ENCODE measurements at regions not wholly inside any gene's neighbourhood (a gene's known extent, or its start where the extent isn't known, plus 50 kb on each side); places are given as distances from the start of the nearest gene placed in this dataset.

- Histone ChIP-seq H3K36me3 (no peaks in the 10 kb centered on the region), H3K27me3 (no peaks in the 10 kb centered on the region), H3K4me2 (no peak overlapping the region), H3K4me1 (no peaks in the 10 kb centered on the region), H3K9ac (no peak overlapping the region), H3K27ac (no peak overlapping the region), H3K9me3 (ENCODE audit: low read depth) (no peaks in the 10 kb centered on the region), H3F3A (ENCODE audit: low read depth) (no peaks in the 10 kb centered on the region), H2AFZ (replicated peaks) (no peak overlapping the region), H3K79me2 (ENCODE audit: low read depth) (no peaks in the 10 kb centered on the region), H4K20me1 (ENCODE audit: low read depth) (no peaks in the 10 kb centered on the region), H3K4me3 (no peak overlapping the region)
- H3K4me3 Mint-ChIP-seq: no peak overlapping the region
- H3K9me3 Mint-ChIP-seq: no peaks in the 10 kb centered on the region
- no peak for DNase-seq (ENCODE audit: low spot score)
- no peak for TF ChIP-seq CTCF (IDR thresholded peaks at IDR 0.05)
- TF ChIP-seq EZH2phosphoT487 (IDR thresholded peaks at IDR 0.05): no peak
- no peak for TF ChIP-seq EZH2 (IDR thresholded peaks at IDR 0.05)
- H3K36me3 Mint-ChIP-seq: no peaks in the 10 kb centered on the region
- H3K4me1 Mint-ChIP-seq: no peaks in the 10 kb centered on the region
- no peaks in the 10 kb centered on the region for H3K27me3 Mint-ChIP-seq (ENCODE audit: insufficient read depth, low read depth)
- no peak overlapping the region for H3K27ac Mint-ChIP-seq
Measured at GRCh38 chr6:134544737-134545136, 226.8 kb upstream of the SGK1 start.

- Histone ChIP-seq H3K9ac (no peak overlapping the region), H4K20me1 (ENCODE audit: low read depth) (no peaks in the 10 kb centered on the region), H3K27me3 (no peaks in the 10 kb centered on the region), H3K36me3 (no peaks in the 10 kb centered on the region), H3K9me3 (ENCODE audit: low read depth) (no peaks in the 10 kb centered on the region), H3F3A (ENCODE audit: low read depth) (no peaks in the 10 kb centered on the region), H3K4me2 (no peak overlapping the region), H3K4me3 (no peak overlapping the region), H3K27ac (no peak overlapping the region), H3K4me1 (no peaks in the 10 kb centered on the region), H3K79me2 (ENCODE audit: low read depth) (no peaks in the 10 kb centered on the region), H2AFZ (replicated peaks) (no peak overlapping the region)
- H3K36me3 Mint-ChIP-seq: no peaks in the 10 kb centered on the region
- DNase-seq (ENCODE audit: low spot score): no peak
- no peak overlapping the region for H3K4me3 Mint-ChIP-seq
- TF ChIP-seq EZH2 (IDR thresholded peaks at IDR 0.05) (no peak), CTCF (IDR thresholded peaks at IDR 0.05) (no peak), EZH2phosphoT487 (IDR thresholded peaks at IDR 0.05) (no peak)
- H3K27me3 Mint-ChIP-seq (ENCODE audit: insufficient read depth, low read depth): no peaks in the 10 kb centered on the region
- H3K4me1 Mint-ChIP-seq: no peaks in the 10 kb centered on the region
- no peaks in the 10 kb centered on the region for H3K9me3 Mint-ChIP-seq
- H3K27ac Mint-ChIP-seq: no peak overlapping the region
Measured at GRCh38 chr6:134543128-134543527, 225.2 kb upstream of the SGK1 start.

GRCh38 chr6:134541001-134541400, 223.1 kb upstream of the SGK1 start:
- Histone ChIP-seq H3K4me2 (no peak overlapping the region), H4K20me1 (ENCODE audit: low read depth) (no peaks in the 10 kb centered on the region), H3K9me3 (ENCODE audit: low read depth) (no peaks in the 10 kb centered on the region), H3K27me3 (no peaks in the 10 kb centered on the region), H3K4me1 (no peaks in the 10 kb centered on the region), H3K79me2 (ENCODE audit: low read depth) (no peaks in the 10 kb centered on the region), H3K4me3 (no peak overlapping the region), H3K27ac (no peak overlapping the region), H3K36me3 (no peaks in the 10 kb centered on the region), H3K9ac (no peak overlapping the region), H3F3A (ENCODE audit: low read depth) (no peaks in the 10 kb centered on the region), H2AFZ (replicated peaks) (no peak overlapping the region)
- DNase-seq (ENCODE audit: low spot score): no peak
- H3K27ac Mint-ChIP-seq: no peak overlapping the region
- H3K9me3 Mint-ChIP-seq: no peaks in the 10 kb centered on the region
- no peaks in the 10 kb centered on the region for H3K36me3 Mint-ChIP-seq
- H3K4me3 Mint-ChIP-seq: no peak overlapping the region
- no peaks in the 10 kb centered on the region for H3K4me1 Mint-ChIP-seq
- TF ChIP-seq CTCF (IDR thresholded peaks at IDR 0.05) (no peak), EZH2phosphoT487 (IDR thresholded peaks at IDR 0.05) (no peak)
- H3K27me3 Mint-ChIP-seq (ENCODE audit: insufficient read depth, low read depth): no peaks in the 10 kb centered on the region

Measured in neural progenitor cell (in vitro differentiated cells).